ENCODE measurements at regions not wholly inside any gene's neighbourhood (a gene's known extent, or its start where the extent isn't known, plus 50 kb on each side); places are given as distances from the start of the nearest gene placed in this dataset.

DNA sequence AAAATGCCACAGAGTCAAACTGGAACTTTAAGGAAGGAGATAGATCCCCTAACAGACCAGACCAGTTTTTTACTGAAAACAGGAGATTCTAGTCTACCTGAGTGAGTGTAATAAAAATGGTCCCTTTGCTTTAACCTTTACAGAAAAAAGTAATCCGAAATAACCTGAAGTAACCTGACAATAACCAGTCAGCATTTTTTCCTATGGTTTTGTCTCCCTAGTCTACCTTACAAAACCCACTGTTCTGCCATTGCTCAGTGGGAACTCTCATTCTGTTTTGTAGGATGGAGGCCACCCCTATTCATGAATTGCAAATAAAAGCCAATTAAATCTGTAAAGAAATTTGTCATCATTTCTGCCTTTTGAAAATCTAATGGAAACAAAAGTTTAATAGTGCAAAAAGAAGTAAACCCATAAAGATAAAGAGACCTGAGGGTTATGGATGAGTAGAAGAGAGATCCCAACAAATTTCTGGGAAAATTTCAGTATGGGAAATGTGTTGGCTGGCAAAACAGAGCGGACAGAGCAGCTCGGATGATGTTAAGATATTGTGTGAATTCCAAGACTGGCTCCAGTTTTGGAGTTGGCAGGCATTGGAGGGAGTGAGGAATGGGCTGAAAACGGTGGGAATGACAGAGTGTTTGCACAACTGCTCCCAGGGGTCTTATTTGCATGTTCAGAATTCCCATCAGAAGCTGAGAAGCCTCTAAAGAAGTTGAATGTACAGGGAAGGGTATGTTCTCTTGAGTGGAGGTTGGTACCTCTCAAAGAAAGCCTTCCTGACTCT lies 104.7 kb upstream of the RALGAPA2 start:
- no peaks in the 10 kb centered on the region for H4K20me1 ChIP-seq (ENCODE audit: insufficient read depth)
- no peaks in the 10 kb centered on the region for H3K9me3 ChIP-seq (ENCODE audit: low read length)
- H2AFZ ChIP-seq (ENCODE audit: low read depth, low read length) = no peak overlapping the region
- H3K9me2 ChIP-seq (ENCODE audit: insufficient read depth, low read length) = no peaks in the 10 kb centered on the region
- H3K27ac ChIP-seq (ENCODE audit: low read length) = no peak overlapping the region
- no peaks in the 10 kb centered on the region for H3K27me3 ChIP-seq (ENCODE audit: insufficient read depth, low read depth, low read length)
- H3K4me2 ChIP-seq (ENCODE audit: low read length) = no peak overlapping the region
- H3K36me3 ChIP-seq (ENCODE audit: insufficient read depth, low read length) = no peaks in the 10 kb centered on the region
- H3F3A ChIP-seq (ENCODE audit: insufficient read depth, low read length, poor library complexity, severe bottlenecking) = no peaks in the 10 kb centered on the region
- no peak overlapping the region for H3K9ac ChIP-seq (ENCODE audit: low read length)
- H3K79me2 ChIP-seq (replicated peaks; ENCODE audit: insufficient read depth, low read length) = no peaks in the 10 kb centered on the region
- no peak overlapping the region for H3K4me3 ChIP-seq (ENCODE audit: low read length)
- TF ChIP-seq TAF1 (IDR thresholded peaks at IDR 0.05; ENCODE audit: low read depth) (no peak), CTCF (IDR thresholded peaks at IDR 0.05; ENCODE audit: poor library complexity, severe bottlenecking) (no peak), MXI1 (conservative IDR thresholded peaks at IDR 0.05; ENCODE audit: poor library complexity, severe bottlenecking) (no peak), SMC3 (conservative IDR thresholded peaks at IDR 0.05; ENCODE audit: poor library complexity) (no peak), RAD21 (conservative IDR thresholded peaks at IDR 0.05) (no peak), EZH2 (IDR thresholded peaks at IDR 0.05; ENCODE audit: borderline replicate concordance, insufficient read depth, low read length, poor library complexity, severe bottlenecking) (no peak), POLR2AphosphoS5 (IDR thresholded peaks at IDR 0.05) (no peak)

DNA sequence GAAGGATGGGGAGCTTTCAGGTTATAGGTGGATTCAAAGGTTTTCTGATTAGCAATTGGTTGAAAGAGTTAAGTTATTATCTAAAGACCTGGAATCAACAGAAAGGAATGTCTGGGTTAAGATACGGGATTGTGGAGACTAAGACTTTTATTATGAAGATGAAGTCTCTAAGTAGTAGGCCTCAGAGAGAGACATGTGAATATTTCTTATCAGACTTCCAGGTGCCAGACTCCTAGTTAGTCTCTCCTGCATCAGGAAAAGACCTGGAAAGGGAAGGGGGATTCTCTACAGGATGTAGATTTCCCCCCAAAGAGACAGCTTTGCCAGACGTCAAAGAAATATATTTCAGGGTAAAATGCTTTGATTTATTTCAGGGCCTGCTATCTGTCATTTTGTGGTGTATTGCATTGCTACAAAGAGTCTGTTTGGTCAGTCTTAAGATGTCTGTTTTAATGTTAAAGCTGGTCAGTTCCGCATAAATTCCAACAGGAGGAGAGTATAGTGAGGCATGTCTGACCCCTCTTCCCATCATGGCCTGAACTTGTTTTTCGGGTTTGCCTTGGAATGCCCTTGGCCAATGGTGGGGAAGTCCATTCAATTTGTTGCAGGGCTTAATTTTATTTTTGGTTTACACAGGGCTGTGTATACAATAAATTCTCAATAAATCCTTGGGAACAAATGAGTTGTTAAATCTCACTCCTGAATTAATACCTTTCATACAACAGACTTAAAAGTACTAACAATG lies 103.4 kb upstream of the RALGAPA2 start:
- H3K4me2 ChIP-seq (ENCODE audit: low read length) = no peak overlapping the region
- no peak overlapping the region for H3K27ac ChIP-seq (ENCODE audit: low read length)
- H3K9me2 ChIP-seq (ENCODE audit: insufficient read depth, low read length) = no peaks in the 10 kb centered on the region
- no peaks in the 10 kb centered on the region for H3K27me3 ChIP-seq (ENCODE audit: insufficient read depth, low read depth, low read length)
- no peaks in the 10 kb centered on the region for H3K9me3 ChIP-seq (ENCODE audit: low read length)
- H3K9ac ChIP-seq (ENCODE audit: low read length) = no peak overlapping the region
- H3K36me3 ChIP-seq (ENCODE audit: insufficient read depth, low read length) = no peaks in the 10 kb centered on the region
- H4K20me1 ChIP-seq (ENCODE audit: insufficient read depth) = no peaks in the 10 kb centered on the region
- H3F3A ChIP-seq (ENCODE audit: insufficient read depth, low read length, poor library complexity, severe bottlenecking) = no peaks in the 10 kb centered on the region
- no peak overlapping the region for H3K4me3 ChIP-seq (ENCODE audit: low read length)
- TF ChIP-seq TAF1 (IDR thresholded peaks at IDR 0.05; ENCODE audit: low read depth) (no peak), REST (IDR thresholded peaks at IDR 0.05; ENCODE audit: borderline replicate concordance) (no peak), RAD21 (conservative IDR thresholded peaks at IDR 0.05) (no peak), SMC3 (conservative IDR thresholded peaks at IDR 0.05; ENCODE audit: poor library complexity) (no peak), CTCF (IDR thresholded peaks at IDR 0.05; ENCODE audit: poor library complexity, severe bottlenecking) (no peak), EZH2 (IDR thresholded peaks at IDR 0.05; ENCODE audit: borderline replicate concordance, insufficient read depth, low read length, poor library complexity, severe bottlenecking) (no peak), POLR2AphosphoS5 (IDR thresholded peaks at IDR 0.05) (no peak), MXI1 (conservative IDR thresholded peaks at IDR 0.05; ENCODE audit: poor library complexity, severe bottlenecking) (no peak), EP300 (conservative IDR thresholded peaks at IDR 0.05; ENCODE audit: poor library complexity, severe bottlenecking) (no peak)
- H2AFZ ChIP-seq (ENCODE audit: low read depth, low read length) = no peak overlapping the region
- H3K79me2 ChIP-seq (replicated peaks; ENCODE audit: insufficient read depth, low read length) = no peaks in the 10 kb centered on the region
